GM21786 (cell line): ENCODE measurements at regions not wholly inside any gene's neighbourhood (a gene's known extent, or its start where the extent isn't known, plus 50 kb on each side); places are given as distances from the start of the nearest gene placed in this dataset.
"Not testable (repeated sequence)": the region's sequence is repeated elsewhere in the genome, so short reads cannot be mapped to it uniquely, and the experiment has no call there.

ENCODE experiments used
- ATAC-seq: cut with Tn5 transposase; IDR thresholded peaks from one replicate; pipeline ENCODE4 v1.9.1; 2021; ENCODE audit not compliant: unreplicated experiment

DNA sequence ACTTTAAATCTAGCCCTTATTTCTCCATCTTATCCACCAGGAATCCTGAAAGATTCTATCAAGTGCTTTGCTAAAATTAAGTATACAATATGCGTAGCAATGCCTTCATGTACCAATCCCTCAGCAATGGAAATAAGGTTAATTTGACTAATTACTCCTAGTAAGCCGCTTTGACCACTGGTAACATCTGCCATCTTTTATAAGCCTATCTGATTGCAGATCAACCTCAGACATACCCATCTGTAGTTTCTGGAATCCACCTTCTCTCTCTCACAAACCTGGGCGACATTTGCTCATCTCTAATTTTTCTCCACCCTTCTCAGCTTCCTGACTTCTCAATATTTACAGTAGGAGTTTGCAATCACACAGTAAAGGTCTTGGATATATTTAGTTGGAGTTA lies 138.8 kb upstream of the CRHR1 start:
- ATAC-seq, result no peak

DNA sequence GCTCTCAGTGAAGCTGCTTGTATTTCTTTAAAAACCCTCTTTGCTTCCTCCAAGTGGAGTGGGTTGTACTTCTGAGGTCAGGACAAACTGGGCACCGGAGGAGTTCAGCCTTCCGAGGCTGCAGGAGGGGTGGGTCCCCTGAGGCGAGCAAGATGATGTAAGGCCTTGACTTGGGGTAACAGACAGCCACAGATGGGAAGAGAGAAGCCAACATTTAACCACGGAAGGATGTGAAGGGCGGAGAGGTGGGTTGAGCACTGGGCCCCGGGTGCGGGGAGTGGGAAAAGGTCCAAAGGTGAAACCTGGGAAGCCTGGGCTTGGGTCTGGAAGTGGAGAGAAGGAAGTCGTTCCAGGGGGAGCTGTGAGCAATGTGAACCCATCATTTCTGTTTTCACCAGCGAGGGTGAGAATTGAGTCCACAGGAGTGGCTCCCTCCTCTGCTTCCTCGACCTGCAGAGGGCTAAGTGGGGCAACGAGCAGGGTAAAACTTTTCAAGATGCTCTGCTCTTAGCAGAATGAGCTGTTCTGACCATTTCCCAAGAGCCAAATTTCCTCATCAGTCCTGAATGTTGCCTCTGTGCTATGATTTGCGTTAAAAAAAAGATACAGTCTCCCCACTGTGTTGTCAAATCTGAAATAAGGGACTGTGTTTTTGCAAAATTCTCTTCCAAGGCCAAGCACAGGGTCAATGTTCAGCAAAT lies 137.7 kb upstream of the CRHR1 start:
- no peak for ATAC-seq

DNA sequence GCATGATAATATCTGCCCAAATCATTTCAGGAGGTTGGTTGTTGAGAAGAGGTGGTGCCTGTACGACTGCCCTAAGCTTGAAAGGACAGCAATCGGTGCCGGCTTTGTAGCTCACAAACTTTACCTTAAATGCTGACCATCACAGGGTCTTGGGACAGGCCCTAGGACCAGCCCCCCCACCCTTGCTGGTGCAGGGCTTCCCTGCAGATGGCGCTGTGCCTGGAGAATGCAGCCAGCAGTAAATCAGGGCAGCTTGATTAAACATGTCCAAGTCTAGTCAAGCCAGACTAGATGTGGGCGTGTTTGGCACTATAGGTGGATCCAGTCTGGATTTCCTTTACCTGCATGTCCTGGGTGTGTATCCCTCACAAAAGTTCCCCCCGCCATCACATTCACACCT lies 135.5 kb upstream of the CRHR1 start:
- no peak for ATAC-seq

DNA sequence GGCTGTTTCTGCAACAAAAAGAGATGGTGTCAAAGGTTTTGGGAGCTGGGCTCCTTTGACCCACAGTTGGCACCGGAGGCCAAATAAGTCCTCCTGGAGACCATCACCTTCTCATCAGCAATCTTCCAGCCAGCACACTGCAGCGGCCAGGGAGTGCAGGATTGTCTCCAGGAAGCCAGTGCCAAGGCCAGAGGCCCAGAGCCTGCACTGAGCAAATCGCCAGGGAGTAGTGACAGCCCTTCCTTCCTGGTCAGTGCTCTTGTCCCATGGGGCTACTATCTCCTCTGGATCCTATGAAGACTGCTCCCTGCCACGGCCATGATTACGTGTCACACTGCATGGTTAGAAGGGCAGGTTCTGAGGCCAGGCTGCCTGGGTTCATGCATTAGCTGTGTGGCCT lies 134.3 kb upstream of the CRHR1 start:
- no peak for ATAC-seq

DNA sequence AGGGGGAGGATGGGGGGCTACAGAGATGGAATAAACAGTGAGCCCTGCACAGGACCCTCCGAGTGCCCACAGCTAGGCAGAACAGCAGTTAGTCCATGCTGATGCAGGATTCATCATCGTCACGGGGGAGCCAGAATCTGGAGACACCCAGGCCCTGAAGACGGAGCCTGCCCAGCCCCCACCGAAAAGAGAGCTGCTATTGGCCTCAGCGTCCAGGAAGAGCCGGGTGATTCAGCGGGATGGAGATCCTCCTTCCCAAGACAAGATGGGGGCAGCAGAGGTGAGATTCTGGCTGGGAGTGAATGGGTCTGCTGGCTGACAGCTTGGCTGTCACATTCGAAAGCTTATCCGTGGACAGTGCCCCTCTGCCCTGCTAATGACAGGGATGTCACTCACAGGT lies 133.6 kb upstream of the CRHR1 start:
- no peak for ATAC-seq

DNA sequence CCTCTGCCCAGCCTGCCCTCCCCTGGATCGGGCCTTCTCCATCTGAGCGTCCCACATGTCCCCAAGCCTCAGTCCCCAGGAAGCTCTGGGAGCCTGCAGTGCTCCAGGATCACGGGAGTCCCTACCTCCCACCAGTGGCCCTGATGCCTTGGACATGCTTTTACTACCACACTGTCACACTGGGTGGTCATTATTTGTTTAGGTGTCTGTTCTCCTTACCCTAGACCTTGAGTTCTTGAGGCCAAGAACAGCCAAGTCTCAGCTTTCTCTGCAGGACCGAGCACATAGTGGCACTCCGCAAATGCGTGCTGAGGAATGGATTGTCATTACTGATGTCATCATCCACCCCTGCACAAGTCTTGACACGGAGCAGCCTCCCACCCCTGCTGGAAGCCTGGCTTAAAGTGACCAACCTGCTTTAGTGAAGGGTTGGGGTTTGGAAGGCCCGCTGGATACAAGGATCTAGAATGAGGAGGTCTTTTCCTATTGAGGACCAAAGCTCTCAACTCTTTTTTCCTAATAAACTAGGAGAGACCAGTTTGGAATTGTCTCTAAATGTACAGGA lies 132.9 kb upstream of the CRHR1 start:
- no peak for ATAC-seq

DNA sequence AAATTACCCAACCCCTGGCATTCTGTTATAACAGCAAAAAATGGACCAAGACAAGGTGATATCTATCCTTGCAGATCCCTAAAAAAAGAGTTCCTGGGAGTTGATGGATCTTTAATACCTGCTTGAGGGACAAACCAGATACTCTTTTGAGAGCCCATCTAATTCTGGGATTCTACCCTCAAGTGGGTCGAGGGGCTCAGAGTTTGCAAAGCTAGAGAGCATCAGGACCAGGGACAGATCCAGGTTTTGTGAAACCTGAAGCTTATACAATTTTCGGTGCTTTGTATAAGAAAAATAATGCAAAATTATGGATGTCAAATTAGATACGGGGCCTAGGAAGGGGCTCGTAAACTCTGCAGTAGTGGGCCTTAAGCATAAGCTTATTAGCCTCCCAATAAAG lies 130.5 kb upstream of the CRHR1 start:
- no peak for ATAC-seq

DNA sequence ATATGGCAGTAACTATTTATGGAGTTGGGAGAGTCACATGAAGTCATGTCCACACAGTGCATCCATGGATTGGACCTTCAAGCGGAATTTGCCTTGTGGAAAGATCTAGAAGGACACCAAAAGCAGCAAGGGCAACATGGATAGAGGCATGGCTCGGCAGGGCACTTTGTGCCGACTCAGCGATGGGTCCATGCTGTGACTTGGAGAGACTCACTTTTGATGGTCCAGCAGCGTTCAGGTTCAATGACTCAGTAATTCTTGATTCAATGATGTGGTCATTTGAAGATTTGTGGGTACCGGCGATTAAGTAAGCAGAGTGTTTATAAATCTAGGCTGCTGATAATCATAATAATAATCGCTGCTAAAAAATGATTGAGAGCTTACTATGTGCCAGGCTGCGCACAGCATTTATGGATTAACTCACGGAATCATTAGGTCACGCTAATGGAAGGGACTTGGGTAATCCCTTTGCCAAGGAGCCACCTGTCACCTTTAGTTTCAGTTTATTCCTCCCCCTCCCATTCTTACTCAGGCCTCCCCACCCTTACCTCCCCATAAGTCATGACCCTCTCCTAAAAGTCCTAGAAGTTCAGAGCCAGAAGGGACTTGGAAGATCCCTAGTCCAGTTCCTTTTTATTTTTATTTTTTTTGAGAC lies 127.5 kb upstream of the CRHR1 start:
- ATAC-seq, result no peak

DNA sequence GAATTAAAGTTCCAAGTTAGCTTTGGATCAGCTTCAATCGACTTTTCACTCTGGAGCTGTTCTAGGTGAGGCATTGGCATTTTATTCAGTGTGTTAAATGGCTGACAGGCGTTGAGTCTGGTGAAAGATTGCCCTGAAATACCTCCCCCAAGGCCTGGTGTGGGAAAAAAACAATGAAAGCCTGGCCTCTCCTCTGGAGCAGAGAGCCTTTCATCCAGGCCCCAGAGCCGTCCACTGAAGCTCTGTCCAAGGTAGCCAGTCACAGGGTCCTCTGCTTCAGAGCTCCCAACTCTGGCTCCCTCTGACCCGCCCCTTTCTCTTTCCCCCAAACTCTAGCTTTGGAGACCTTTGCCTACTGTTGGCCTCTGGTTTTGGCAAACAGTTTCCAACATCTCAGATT lies 123.6 kb upstream of the CRHR1 start:
- ATAC-seq, result no peak

DNA sequence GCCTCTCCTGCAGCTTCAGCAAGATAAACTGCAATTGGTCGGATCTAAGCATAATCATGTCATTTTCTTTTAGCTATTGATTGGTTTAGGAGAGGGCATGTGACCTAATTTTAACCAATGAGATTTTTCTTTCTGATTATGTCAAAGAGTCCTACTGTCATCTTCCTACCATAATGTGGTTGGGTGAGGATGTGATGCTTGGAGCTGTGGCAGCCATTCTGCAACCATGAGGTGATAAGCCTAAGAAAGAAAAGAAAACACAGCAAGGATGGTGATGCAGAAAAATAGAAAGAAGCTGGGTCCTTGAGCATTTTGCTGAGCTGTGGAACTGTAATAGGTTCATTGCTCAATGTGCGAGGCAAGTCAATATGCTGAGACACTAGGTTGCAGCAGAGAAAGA lies 121.7 kb upstream of the CRHR1 start:
- ATAC-seq, result no peak

DNA sequence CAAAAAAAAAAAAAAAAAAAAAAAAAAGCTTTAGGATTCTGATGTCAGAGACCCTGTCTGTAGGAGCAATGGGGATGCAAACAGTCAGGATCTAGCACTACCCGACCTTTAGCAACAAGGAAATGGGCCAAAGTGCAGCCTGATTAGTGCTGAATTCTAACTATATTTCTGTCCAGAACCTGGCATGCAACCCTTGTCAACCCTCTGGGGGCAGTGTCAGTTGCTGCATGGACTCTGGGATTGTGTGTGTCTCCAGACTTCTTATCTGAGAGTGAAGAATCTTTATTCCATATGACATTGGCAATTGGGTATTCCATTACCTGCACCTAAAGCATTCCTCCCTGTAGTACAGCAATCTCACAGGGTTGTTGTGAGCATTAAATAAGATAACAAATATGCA lies 120.3 kb upstream of the CRHR1 start:
- no peak for ATAC-seq

DNA sequence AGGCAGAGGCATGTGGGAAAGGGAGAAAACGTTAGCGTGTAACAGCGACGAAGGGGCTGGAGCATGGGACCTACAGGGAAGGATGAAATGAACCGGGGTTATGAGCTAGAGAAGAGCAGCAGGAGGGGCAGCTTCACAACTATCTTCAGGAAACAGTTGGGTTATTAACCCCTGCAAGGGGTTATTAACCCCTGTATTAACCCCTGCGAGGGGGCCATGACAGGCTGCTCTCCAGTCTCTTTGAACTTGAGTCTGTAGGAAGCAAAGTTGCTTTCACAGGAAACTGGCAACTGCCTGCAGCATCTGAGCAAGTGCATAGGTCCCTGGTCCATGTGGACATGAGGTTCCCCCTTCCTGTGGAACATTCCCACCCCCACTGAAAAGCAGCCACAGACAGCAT lies 119.2 kb upstream of the CRHR1 start:
- no peak for ATAC-seq

DNA sequence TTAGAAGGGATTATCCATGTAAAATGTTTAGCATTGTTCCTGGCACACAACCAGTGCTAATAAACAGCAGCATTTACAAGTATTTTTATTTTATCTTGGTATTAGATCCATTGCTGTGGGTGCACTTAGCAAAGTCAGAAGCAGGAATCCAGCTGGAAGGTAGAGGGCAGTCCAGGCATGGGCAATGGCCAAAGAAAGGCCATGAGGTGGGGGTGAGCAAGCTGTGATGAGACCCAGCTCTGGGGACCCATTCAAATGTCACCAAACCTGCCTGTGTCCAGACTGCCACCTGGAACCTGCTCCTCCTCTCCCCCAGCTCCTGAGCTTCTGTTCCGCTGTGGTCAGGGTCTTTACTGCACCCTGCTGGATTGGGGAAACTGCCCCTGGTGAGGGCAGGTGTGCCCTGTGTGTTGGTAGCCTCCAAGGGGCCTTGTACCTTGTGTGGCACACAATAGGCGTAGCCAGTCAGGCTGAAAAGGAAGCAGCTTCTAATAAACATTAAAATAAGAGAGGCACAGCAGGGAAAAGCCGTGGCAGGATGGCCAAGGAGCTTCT lies 118.0 kb upstream of the CRHR1 start:
- ATAC-seq, result no peak

DNA sequence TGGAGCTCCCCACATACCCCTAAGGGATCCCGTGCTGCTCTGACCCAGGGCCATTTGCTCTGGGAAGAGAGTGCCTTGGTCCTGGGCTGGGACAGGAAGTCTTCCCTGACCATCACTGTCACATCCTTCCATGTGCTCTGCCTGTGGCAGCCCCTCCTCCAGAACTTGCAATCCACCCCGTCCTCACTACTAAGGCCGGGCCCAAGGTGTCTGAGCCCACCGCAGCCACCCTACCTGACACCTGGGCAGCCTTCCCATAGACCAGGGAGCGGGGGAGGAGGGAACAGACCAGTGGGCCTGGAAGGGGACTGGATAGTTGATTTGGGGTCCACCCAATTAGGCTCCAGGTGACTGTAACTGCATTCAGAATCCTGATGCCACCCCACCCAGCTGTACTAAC lies 117.5 kb upstream of the CRHR1 start:
- ATAC-seq, result no peak

DNA sequence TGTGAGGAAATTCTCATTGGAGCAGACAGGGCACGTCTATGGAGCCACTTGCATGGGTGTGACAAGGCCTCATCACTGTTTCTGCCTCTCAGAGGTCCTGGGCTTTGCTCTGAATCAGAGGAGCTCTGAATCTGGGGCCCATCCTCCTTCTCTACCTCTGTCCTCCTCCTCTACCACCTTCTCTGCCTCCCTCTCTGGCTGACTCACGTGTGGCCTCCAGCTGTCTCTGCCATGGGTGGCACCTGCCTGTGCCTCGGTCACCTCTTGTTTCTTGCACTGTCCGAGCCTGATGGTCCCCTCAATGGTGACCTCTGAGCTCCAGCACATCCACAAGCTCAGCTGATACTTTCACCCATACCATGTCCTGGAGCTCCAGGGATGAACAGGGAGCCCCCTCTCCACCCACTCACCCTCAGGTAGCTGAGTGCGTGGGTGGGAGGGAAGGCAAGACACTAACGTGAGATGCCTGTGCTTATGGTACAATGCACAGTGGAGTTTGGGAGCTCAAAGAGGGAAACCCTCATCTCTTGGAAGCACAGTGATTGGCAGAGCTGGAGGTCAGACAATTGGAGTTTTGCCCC lies 116.4 kb upstream of the CRHR1 start:
- no peak for ATAC-seq

DNA sequence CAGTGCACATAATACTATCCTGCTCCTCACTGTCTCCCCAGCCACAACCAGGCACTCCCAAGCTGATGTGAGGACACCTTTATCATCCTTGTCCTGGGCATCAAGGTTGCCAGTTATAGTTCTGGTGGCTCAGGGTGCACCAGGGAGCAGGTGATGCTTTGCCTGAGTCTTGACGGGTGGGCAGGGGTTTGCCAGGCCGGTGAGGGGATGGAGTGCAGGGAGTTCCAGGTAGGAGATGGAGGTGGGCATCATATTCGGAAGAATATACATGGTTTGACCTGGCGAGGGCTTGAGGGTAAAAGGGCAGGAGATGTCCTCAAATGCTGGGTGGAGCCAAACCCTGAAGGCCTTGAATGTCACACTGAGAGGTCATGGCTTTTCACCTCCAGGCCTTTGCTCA lies 115.8 kb upstream of the CRHR1 start:
- ATAC-seq, result no peak

DNA sequence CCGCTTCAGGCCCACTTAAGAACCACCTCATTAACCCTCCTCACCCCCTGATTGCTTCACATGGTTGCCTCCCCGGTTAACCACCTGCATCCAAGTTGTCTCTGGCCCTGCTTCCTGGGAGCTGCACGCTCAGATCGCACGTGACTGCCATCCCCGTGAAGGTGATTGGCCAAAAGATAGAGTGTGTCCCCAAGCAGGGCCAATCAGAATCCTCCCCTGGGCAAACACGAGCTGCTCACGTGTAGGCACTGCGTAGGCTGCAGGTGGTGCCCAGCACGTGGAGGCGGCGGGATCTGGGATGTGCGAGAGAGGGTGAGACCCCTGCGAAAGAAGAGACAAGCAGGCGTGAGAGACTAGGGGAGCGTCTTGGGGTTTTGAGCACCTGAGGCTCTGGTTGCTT lies 111.8 kb upstream of the CRHR1 start:
- no peak for ATAC-seq

DNA sequence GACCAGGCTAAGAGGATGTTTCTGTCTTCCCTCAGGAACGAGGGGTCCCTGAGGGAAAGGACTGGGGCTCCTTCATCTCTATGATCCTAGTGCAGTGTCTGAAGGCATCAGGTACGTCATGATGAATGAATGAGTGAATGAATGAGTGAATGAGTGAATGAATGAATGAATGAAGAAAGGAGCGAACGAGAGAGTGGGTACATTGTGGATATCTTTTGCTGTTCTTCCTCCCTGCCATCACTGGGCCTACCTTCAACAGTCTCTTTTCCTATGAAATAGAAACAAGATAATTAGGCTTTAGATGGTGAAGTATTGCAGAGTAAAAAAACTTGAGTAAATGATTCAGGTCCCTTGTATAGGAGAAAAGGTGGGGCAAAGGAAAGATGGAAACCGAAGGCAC lies 111.3 kb upstream of the CRHR1 start:
- ATAC-seq, result no peak

DNA sequence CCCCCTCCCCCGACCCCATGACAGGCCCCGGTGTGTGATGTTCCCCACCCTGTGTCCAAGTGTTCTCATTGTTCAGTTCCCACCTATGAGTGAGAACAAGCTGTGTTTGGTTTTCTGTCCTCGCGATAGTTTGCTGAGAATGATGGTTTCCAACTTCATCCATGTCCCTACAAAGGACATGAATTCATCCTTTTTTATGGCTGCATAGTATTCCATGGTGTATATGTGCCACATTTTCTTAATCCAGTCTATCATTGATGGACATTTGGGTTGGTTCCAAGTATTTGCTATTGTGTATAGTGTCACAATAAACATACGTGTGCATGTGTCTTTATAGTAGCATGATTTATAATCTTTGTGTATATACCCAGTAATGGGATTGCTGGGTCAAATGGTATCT lies 110.4 kb upstream of the CRHR1 start:
- ATAC-seq, result not testable (repeated sequence)

DNA sequence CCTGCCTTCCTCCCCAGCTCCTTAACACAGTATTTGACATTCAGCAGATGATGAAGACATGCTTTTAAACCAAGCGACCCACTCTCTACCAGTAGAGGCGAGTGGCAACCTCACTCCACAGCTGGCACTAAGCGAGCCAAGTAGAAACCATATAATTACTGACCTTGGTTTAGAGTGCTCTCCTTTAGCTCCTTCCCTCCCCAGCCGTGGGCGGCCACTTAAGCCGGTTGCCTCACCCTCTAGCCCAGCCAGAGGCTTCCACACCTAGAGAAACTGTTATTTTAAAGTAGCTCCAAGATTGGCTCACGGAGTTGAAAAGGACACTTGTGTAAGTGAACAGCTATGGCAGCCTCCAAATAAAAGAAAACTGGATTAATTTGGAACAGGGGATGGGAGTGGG lies 109.1 kb upstream of the CRHR1 start:
- ATAC-seq, result no peak

DNA sequence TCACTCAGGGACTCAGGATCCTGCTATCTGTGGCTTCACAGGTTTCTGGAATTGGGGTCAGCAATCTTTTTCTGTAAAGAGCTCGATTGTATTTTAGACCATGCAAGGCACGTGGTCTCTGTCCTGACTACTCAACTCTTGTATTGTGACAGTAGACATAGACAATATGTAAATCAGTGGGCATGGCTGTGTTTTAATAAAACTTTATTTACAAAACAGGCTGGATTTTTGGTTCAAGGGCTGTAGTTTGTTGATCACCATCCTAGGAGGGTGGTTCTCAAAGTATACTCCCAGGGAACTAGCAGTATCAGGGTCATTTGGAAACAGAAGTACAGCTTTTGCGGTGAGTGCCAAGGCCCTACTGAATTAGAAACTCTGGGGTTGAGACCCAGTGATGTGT lies 108.2 kb upstream of the CRHR1 start:
- no peak for ATAC-seq

DNA sequence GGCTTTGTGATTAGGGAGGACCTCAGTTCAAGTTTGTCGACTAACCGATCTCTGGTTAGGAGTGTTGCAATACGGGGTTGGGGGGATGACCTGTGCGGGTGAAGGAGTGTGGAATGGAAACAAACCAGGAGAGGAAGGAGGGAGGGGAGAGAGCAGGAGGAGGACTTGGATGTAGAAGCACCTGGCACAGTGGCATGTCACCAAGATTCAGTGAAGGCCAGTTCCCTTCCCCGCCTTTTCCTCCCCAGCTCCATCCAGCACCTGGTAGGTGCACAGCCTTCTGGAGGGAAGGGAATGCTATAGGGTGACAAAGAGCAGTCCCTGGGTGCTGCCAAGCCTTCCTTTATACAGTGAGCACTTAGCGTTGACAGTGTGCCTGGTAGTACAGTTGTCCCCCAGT lies 107.4 kb upstream of the CRHR1 start:
- no peak for ATAC-seq
